GM21447 (cell line): ENCODE measurements at regions not wholly inside any gene's neighbourhood (a gene's known extent, or its start where the extent isn't known, plus 50 kb on each side); places are given as distances from the start of the nearest gene placed in this dataset.
A peak's percentile ranks its signal among the peaks of the same experiment; 100 is the strongest.
"Not testable (repeated sequence)": the region's sequence is repeated elsewhere in the genome, so short reads cannot be mapped to it uniquely, and the experiment has no call there.

Experiments used
- ATAC-seq: cut with Tn5 transposase; IDR thresholded peaks from one replicate; pipeline ENCODE4 v1.9.1; 2021; ENCODE audit not compliant: unreplicated experiment

DNA sequence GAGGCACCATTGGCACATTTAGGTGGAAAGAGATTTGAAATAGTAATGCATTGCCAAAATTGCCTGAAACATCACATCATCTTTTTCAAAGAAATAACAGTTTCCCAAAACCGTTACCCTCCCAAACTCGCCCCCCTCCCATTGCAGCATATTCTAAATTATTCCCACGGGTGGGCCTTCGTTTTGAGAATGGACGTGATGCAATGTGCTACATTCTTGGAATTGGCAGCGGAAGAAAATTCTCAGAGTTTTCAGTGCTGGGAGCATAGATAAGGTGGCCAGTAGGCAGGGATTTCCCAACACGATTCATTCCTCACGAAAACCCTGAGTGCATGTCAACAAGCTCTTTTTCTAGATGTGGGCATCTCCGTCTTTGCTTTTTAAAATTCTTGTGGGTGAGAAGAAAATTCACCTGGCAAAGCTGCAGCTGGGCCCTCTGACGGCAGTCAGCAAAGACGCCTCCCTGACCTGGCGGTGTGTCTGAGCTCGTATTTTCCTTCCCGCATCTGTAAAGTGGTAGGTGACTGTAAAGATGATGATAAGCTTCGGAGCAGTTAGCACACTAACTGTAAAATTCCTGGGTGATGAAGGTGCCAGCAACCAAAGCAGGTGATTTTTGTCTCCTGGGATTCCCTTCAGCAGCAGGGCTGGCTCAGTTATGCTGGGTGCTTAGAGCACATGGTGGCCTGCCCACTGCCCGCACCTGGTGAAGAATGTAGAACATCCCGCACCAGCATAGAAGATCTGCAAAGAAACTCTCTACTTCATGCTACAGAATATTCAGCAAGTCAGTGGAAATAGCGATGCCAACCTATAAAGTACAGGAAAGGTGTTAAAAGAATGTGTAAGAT, 141.9 kb upstream of the KLF6 start:
- ATAC-seq, result no peak

- no peak for ATAC-seq
These were observed 141.2 kb upstream of the KLF6 start for GRCh38 chr10:3926258-3926657.

GRCh38 chr10:3925184-3925583, 140.2 kb upstream of the KLF6 start:
- ATAC-seq, result no peak

DNA sequence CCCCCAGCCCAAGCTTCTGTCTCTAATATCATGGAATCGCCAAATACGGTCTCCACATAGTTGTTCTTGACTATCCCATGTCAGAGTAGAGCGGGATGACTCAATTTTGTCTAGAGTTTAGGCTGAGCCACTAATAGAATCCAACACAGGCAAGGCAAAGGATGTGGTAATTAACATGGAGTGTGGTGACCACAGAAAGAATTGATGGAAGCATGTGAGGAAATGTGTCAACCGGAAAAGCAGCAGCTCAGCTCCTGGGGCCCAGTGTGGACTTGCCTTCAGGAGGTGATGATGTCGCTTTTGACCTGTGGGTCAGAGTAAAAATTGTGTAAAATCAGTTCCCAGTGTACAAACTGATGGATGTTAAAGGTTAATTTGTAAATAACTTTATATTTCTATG, 139.3 kb upstream of the KLF6 start:
- ATAC-seq, result no peak

GRCh38 chr10:3923033-3923432, 138.0 kb upstream of the KLF6 start:
- no peak for ATAC-seq

DNA sequence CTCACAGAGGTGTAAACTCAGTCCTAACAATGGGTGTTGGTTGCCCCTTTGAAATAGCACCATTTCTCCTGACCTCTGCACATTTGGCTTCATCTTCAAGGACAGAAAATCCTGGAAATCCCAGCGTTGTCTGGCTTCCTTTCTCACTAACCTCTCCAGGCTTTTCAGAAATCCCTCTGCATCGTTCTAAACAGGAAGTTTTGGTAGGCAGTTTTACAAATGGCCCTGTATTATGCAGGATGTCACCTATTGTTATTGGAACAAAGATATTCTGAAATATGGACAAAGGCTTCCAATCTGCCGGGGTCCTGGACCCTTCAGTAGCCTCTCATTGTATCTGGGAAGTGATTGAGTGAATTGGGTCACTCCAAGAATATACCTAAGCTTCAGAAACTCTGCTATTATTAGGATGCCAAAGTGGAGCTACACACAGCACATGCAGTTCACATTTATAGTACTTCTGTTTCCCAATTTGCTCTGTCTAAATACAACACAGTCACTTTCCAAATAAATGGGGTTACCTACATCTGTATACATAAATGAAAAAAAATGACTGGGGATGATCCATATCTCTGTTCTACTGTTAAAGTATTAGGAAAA, 134.8 kb upstream of the KLF6 start:
- no peak for ATAC-seq

DNA sequence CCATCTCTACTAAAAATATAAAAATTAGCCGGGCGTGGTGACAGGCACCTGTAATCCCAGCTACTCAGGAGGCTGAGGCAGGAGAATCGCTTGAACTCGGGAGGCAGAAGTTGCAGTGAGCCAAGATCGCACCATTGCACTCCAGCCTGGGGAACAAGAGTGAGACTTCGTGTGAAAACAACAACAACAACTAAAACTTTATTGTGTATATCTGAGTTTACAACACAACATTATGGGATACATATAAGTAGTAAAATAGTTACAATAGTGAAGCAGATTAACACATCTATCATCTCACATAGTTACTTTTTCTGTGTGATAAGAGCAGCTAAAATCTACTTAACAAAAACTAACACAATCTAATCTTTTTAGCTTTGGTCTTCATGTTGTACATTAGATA, 132.4 kb upstream of the KLF6 start:
- ATAC-seq, result not testable (repeated sequence)

- ATAC-seq, result no peak
These were observed 129.7 kb upstream of the KLF6 start for GRCh38 chr10:3914733-3915132.

- ATAC-seq, result no peak
These were observed 126.9 kb upstream of the KLF6 start for GRCh38 chr10:3911713-3912442.

GRCh38 chr10:3911241-3911640, 126.2 kb upstream of the KLF6 start:
- no peak for ATAC-seq

DNA sequence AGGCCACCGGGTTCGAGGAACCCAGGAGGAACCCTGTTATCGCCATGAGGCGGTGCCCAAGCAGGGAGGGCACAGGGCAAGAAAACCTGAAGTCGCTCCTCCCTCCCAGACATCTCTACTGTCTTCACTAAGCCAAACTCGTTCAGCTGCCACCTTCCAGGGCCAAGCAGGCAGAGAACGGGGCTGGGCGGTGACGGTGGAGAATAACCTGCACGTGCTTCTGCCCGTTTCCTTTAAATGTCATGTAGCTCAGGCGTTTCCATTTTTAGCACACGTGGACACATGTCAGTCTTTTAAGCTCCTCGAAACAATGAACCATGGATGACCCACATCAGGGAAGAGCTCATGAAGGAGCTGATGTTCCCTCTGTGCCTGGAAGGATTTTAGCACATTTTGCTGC, 124.3 kb upstream of the KLF6 start:
- no peak for ATAC-seq

- no peak for ATAC-seq
These were observed 123.2 kb upstream of the KLF6 start for GRCh38 chr10:3908183-3908582.

GRCh38 chr10:3907514-3907913, 122.5 kb upstream of the KLF6 start:
- no peak for ATAC-seq

- ATAC-seq, result no peak
These were observed 121.6 kb upstream of the KLF6 start for GRCh38 chr10:3906511-3907111.

DNA sequence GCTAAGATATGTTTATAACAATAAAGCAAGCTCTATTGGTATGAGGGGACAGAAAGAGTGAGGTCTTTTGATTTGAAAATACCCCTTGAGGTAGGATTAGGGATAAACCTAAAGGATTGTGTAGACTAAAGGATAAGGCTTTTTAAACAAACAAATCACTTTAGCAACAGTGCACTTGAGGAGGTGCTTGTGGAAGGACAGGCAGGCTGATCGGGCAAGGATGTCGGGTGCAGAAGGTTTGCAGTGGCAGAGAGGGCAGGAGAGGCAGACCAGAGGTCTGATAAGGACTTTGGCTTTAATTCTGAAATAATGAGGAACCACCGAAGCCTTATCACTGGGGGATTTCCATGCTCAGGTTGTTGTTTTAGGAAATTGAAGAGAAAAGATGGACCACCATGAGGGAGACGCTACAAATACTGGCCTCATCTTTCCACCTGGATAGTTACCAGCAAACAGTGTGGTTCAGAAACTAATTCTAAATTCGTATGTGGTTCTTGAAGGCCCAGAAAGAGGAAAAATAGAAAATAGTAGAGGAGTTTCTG, 119.5 kb upstream of the KLF6 start:
- ATAC-seq, result no peak

DNA sequence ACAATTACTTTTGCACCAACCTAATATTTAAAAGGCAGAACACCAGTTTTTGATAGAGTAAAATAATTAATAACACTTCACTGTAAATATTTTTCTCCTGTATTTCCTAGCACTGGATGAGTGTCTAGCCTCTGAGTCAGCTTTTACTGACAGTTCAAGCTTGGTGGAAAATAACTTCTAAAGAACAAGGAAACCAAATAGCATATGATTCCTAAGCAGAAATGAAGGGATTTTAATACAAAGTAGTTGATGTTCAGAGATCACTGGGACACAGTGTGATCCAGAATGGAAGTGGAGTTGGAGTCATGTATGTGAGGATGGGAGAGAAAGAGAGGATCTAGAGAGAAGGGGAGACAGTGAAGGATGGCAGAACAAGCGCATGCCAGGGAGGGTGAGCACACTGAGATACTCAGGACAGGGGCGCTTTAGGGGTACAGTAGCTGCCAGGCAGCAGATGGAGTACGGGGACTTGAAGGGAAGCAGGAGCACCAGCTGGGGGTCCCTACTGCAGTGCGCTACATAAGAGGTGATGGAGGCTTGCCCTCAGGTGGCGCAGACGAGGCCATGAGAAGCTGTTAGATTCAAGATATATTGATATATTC, 117.9 kb upstream of the KLF6 start:
- ATAC-seq, result peak; percentile 22

DNA sequence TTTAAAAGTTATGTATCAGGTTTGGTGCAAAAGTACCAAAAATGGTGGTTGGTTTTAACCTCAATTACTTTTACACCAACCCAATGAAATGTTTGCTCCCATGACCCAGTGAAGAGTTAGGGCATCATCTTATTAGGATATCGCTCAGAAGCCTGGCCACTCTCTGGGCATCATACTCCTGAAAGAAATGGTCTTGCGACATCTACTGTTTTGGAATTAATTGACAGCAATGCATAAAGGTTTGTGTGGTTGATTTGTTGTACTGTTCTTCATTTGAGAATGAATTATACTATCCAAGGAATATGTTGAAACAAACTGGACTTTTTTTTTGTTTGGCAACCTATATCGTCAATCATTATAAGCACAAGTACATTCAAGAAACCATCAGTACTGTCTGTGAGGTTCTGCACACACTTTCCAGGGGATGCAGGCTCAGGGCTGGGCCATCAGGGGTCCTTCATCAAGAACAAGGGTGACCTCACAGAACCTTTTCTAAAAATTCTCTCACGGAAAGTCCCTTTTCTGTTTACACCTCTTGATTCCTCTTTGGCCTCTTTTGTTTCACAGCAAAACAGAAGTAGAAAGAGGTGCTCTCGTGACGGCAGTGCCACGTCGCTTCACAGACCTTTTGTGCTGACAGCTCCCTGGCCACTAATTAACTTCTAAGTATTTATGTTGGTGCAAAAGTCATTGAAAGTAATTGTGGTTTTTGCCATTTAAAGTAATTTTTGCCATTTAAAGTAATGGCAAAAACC, 117.2 kb upstream of the KLF6 start:
- peak; percentile 90 for ATAC-seq

- no peak for ATAC-seq
These were observed 116.4 kb upstream of the KLF6 start for GRCh38 chr10:3901370-3901769.

DNA sequence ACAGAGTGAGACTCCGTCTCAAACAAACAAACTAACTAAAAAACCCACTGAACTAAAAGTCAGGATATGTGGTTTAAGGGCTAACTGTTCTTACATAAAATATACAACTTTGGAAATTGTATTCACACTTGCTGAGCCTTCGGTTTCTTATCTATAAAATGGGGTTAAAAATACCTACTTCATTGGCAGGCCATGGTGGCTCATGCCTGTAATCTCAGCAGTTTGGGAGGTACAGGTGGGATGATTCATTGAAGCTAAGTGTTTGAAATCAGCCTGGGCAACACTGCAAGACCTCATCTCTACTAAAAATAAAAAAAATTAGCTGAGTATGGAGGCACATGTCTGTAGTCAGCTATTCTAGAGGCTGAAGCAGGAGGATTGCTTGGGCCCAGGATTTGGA, 115.4 kb upstream of the KLF6 start:
- no peak for ATAC-seq

DNA sequence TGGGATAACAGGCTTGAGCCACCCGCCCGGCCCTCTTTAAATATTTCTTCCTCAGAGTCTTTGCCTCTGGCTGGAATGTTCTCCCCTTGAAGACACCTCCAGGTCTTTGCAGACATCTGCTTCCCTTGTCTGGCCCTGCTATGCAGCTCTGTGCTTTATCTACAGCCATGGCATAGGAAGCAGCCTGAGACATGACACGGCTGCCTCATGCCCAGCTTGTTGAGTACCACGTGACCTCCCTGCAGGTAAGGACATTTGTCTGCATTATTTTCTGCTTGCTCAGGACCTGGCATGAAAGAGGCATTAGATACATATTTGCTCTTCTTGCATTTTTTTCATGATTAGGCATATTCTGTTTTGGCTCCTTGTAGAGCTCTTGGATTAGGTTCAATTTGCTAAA, 113.8 kb upstream of the KLF6 start:
- no peak for ATAC-seq
